IMR-90 (cell line): ENCODE measurements at regions not wholly inside any gene's neighbourhood (a gene's known extent, or its start where the extent isn't known, plus 50 kb on each side); places are given as distances from the start of the nearest gene placed in this dataset.
"Not testable (repeated sequence)": the region's sequence is repeated elsewhere in the genome, so short reads cannot be mapped to it uniquely, and the experiment has no call there.

Experiments used
- ATAC-seq: fragments of 200-7000 bp; cut with Tn5 transposase; 2 replicates; pipeline ENCODE4 v1.9.1; 2020; ENCODE audit warnings: low read depth, mild to moderate bottlenecking, moderate library complexity
- BruUV-seq: library from RNA; stranded (reverse); fragments of 400-500 nt; replicated peaks from 2 replicates; lab custom pipeline; 2021; lab: Mats Ljungman, UMichigan
- CTCF ChIA-PET: fragments of 300-600 bp; formaldehyde crosslinking; extraction: SDS; loops from one replicate; lab custom pipeline; 2021; ENCODE audit warnings: antibody characterized with exemption; lab: Yijun Ruan, JAX
- POLR2A ChIA-PET: fragments of 300-600 bp; sonication (Branson Sonifier 250); formaldehyde crosslinking; loops from one replicate; lab custom pipeline; 2022; ENCODE audit warnings: antibody characterized with exemption; ENCODE audit not compliant: unreplicated experiment; lab: Charles Lee
- DNase-seq: peaks from one replicate; pipeline ENCODE4 v3.0.0; 2013
- H2AFZ ChIP-seq: replicated peaks from 2 replicates; pipeline ENCODE3; 2013; ENCODE audit warnings: low read length, mild to moderate bottlenecking; ENCODE audit not compliant: poor library complexity
- H2AK5ac ChIP-seq: 2 replicates; pipeline ENCODE4 v1.6.1; 2013; ENCODE audit warnings: low read depth, low read length, inconsistent platforms
- H2AK9ac ChIP-seq: replicated peaks from 2 replicates; pipeline ENCODE3; 2013; ENCODE audit warnings: mild to moderate bottlenecking, low read depth, low read length, moderate library complexity; ENCODE audit not compliant: poor library complexity
- H2BK120ac ChIP-seq: 2 replicates; pipeline ENCODE4 v1.6.1; 2013; ENCODE audit warnings: low read depth, low read length, inconsistent platforms
- H2BK15ac ChIP-seq: 3 replicates; pipeline ENCODE4 v1.6.1; 2013; ENCODE audit warnings: low read depth, low read length, inconsistent platforms
- H2BK20ac ChIP-seq: 2 replicates; pipeline ENCODE4 v1.6.1; 2013; ENCODE audit warnings: low read depth, mild to moderate bottlenecking, inconsistent platforms, low read length, moderate library complexity
- H2BK5ac ChIP-seq: 2 replicates; pipeline ENCODE4 v1.6.1; 2013; ENCODE audit warnings: mild to moderate bottlenecking, low read depth, low read length, inconsistent platforms; ENCODE audit not compliant: poor library complexity, severe bottlenecking
- H3K14ac ChIP-seq: replicated peaks from 2 replicates; pipeline ENCODE4 v1.6.1; 2013; ENCODE audit warnings: low read depth, low read length, inconsistent platforms
- H3K18ac ChIP-seq: 2 replicates; pipeline ENCODE4 v1.6.1; 2013; ENCODE audit warnings: low read depth, low read length, control low read depth
- H3K23ac ChIP-seq: 2 replicates; pipeline ENCODE4 v1.6.1; 2013; ENCODE audit warnings: low read depth, low read length, inconsistent platforms
- H3K27ac ChIP-seq: 2 replicates; pipeline ENCODE4 v1.5.1; 2013; ENCODE audit warnings: mild to moderate bottlenecking, control low read depth, low read length; ENCODE audit not compliant: insufficient read depth
- H3K27me3 ChIP-seq: 2 replicates; pipeline ENCODE4 v1.6.1; 2013; ENCODE audit warnings: low read length; ENCODE audit not compliant: control insufficient read depth, insufficient read depth
- H3K36me3 ChIP-seq: 2 replicates; pipeline ENCODE4 v1.6.1; 2013; ENCODE audit warnings: low read length, mixed read lengths; ENCODE audit not compliant: control insufficient read depth, insufficient read depth
- H3K4ac ChIP-seq: 2 replicates; pipeline ENCODE4 v1.6.1; 2013; ENCODE audit warnings: low read depth, low read length, inconsistent platforms
- H3K4me1 ChIP-seq: 2 replicates; pipeline ENCODE4 v1.6.1; 2013; ENCODE audit warnings: low read length, mixed read lengths; ENCODE audit not compliant: control insufficient read depth, insufficient read depth
- H3K4me2 ChIP-seq: 2 replicates; pipeline ENCODE4 v1.6.1; 2013; ENCODE audit warnings: low read depth, mild to moderate bottlenecking, control low read depth, low read length, moderate library complexity
- H3K4me3 ChIP-seq: 2 replicates; pipeline ENCODE4 v1.5.1; 2013; ENCODE audit warnings: low read depth, mild to moderate bottlenecking, control low read depth, low read length, moderate library complexity; ENCODE audit not compliant: insufficient read depth
- H3K56ac ChIP-seq: 2 replicates; pipeline ENCODE4 v1.6.1; 2013; ENCODE audit warnings: low read length, inconsistent platforms; ENCODE audit not compliant: insufficient read depth; ENCODE audit errors: extremely low read depth
- H3K79me1 ChIP-seq, 2 experiments: 2 replicates each; pipeline ENCODE4 v1.6.1; 2013; ENCODE audit warnings: low read length in 2 of 2, inconsistent platforms in 1 of 2, low read depth in 1 of 2
- H3K9ac ChIP-seq: 2 replicates; pipeline ENCODE4 v1.6.1; 2013; ENCODE audit warnings: low read depth, low read length, control low read depth
- H3K9me1 ChIP-seq: 2 replicates; pipeline ENCODE4 v1.6.1; 2013; ENCODE audit warnings: low read length, inconsistent platforms; ENCODE audit not compliant: insufficient read depth
- H3K9me3 ChIP-seq: 2 replicates; pipeline ENCODE4 v1.6.1; 2013; ENCODE audit warnings: low read length; ENCODE audit not compliant: control insufficient read depth, insufficient read depth
- H4K20me1 ChIP-seq: 2 replicates; pipeline ENCODE4 v1.6.1; 2013; ENCODE audit warnings: low read length, inconsistent platforms; ENCODE audit not compliant: insufficient read depth
- H4K5ac ChIP-seq: 2 replicates; pipeline ENCODE4 v1.6.1; 2013; ENCODE audit warnings: mild to moderate bottlenecking, low read depth, low read length, control low read depth
- H4K8ac ChIP-seq, 2 experiments: 2 replicates each; pipeline ENCODE4 v1.6.1; 2013; ENCODE audit warnings: low read depth in 2 of 2, low read length in 2 of 2, control low read depth in 1 of 2, inconsistent platforms in 1 of 2
- H4K91ac ChIP-seq: 2 replicates; pipeline ENCODE4 v1.6.1; 2013; ENCODE audit warnings: low read depth, low read length, inconsistent platforms; ENCODE audit not compliant: insufficient read depth
- WGBS, 2 experiments: methylation state at CpG; one replicate each; pipeline versions ENCODE4 v1.1.5 to v1.1.7; 2013; ENCODE audit warnings: missing lambda C conversion rate in 2 of 2; ENCODE audit not compliant: insufficient read length in 1 of 2; ENCODE audit errors: extremely low coverage in 2 of 2; 5-methylcytosine and 5-hydroxymethylcytosine counted together
- dilution Hi-C: fragments of 300-500 bp; cut with HindIII; formaldehyde crosslinking; loops from one replicate; pipeline ENCODE4 v1.14.3; 2018; ENCODE audit warnings: low sequenced_read_pairs; ENCODE audit not compliant: unreplicated experiment
- in situ Hi-C: fragments of 300-500 bp; cut with MboI; formaldehyde crosslinking; loops from 3 replicates; pipeline ENCODE4 v1.14.3; 2019; ENCODE audit warnings: low sequenced_read_pairs, inconsistent platforms, mixed read lengths
- intact Hi-C: fragments of 100-400 bp; cut with micrococcal nuclease; formaldehyde crosslinking; loops from 2 replicates; pipeline ENCODE4 v1.10.0; 2022

- H3K18ac ChIP-seq, H3K4ac ChIP-seq, H3K56ac ChIP-seq, H3K27ac ChIP-seq, H3K4me1 ChIP-seq, H3K9me3 ChIP-seq, H2BK120ac ChIP-seq, BruUV-seq, H3K14ac ChIP-seq, in situ Hi-C loops, H4K20me1 ChIP-seq, H4K8ac ChIP-seq, POLR2A ChIA-PET, dilution Hi-C loops, H2AFZ ChIP-seq, H2BK20ac ChIP-seq, H2BK15ac ChIP-seq, DNase-seq, H2AK9ac ChIP-seq, H3K9ac ChIP-seq, H3K9me1 ChIP-seq, H3K79me1 ChIP-seq, intact Hi-C loops, H3K4me3 ChIP-seq, H4K5ac ChIP-seq, H3K36me3 ChIP-seq, CTCF ChIA-PET, H4K91ac ChIP-seq, H2AK5ac ChIP-seq, H3K27me3 ChIP-seq, ATAC-seq, H3K23ac ChIP-seq, H3K4me2 ChIP-seq, H2BK5ac ChIP-seq: not testable (repeated sequence)
- WGBS, 2 experiments, result no CpG with 5 or more reads among the region's 2 CpGs
These were observed 162.1 kb upstream of the DLX2 start for GRCh38 chr2:172264820-172265219.
